KG1 (cell line): ENCODE measurements at regions not wholly inside any gene's neighbourhood (a gene's known extent, or its start where the extent isn't known, plus 50 kb on each side); places are given as distances from the start of the nearest gene placed in this dataset.
"Not testable (repeated sequence)": the region's sequence is repeated elsewhere in the genome, so short reads cannot be mapped to it uniquely, and the experiment has no call there.

ENCODE experiments used
- DNase-seq: peaks from one replicate; lab custom pipeline; 2025; lab: John Stamatoyannopoulos, UW

DNA sequence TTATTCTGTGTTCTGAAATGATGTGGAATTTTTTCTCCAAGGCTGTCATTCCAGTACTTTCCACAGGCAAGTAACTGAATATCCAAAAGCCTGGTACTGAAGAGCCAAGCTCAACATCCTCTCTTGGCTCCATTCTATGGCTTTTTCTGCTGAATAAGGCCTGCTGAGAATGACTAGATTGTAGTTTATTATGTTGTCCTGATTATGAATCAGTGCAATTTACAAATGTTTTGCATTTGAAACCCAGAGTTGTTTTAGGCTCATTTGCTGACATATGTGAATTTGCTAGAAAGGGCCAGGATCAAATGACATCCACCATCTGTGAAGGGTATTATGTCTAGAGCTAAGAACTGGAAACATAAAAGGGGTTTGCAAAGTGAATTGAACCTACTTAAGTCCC lies 596.6 kb downstream of the KCTD12 start:
- no peak for DNase-seq

DNA sequence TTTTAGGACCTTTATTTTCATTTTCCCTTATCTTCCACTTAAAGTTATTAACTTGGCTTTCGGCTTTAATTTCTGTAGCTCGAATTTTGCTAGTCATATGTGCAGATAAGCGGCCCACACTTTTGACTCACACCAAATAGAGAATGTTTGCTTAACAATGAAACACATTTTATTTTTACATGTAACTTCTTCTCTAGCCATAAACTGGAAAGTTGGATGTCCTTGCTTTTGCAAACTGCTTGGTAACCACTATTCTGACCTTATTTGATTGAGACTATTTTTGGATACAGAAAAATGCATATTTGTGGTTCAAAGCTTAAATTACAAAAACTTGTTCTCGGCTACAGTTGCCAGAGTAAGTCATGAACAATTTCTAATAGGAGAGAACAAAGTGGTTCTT lies 600.0 kb downstream of the KCTD12 start:
- DNase-seq: no peak

DNA sequence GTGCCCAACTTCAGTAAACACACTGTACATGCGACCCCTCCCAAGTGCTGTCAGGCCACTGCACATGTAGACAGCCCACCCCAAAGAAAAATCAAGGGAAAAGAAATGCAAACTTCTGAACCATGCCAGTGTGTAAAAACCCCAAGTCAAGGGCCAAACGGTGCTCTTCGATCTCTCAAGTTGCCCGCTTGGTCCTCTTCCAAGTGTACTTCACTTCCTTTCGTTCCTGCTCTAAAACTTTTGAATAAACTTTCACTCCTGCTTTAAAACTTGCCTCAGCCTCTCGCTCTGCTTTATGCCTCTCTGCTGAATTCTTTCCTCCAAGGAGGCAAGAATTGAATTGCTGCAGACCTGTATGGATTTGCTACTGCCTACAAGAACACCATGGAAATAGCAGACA lies 600.7 kb downstream of the KCTD12 start:
- no peak for DNase-seq

DNA sequence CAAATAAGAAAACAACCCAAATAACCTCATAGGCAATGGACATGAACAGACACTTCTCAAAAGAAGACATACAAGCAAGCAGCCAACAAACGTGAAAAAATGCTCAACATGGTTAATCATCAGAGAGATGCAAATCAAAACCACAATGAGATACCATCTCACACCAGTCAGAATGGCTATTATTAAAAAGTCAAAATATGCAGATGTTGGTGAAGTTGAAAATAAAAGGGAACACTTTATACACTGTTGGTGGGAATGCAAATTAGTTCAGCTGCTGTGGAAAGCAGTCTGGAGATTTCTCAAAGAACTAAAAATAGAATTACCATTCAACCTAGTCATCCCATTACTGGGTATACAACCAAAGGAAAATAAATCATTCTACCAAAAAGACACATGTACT lies 606.4 kb downstream of the KCTD12 start:
- not testable (repeated sequence) for DNase-seq

DNA sequence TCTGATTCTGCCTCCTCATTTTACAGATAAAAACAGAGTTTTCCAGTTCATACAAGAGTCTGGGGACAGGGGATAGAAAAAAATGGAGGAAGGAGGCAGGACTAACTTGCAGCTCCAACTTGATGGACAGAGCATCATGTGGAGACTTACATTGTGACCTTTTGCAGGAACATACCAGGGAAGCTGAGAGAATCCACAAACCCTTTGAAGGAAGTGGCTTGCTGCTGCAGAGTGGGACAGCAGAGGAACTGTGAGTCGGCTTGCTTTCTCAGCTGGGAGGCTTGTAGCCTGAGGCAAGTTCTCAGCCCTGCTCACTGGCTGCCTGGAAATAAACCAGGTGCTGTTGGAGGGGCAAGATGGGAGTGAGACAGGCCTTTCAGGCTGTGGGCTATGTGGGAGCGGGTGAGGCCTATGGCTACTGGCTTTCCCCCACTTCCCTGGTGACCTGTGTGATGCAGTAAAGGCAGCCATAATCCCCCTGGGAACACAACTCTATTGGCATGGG lies 614.4 kb downstream of the KCTD12 start:
- DNase-seq: no peak

DNA sequence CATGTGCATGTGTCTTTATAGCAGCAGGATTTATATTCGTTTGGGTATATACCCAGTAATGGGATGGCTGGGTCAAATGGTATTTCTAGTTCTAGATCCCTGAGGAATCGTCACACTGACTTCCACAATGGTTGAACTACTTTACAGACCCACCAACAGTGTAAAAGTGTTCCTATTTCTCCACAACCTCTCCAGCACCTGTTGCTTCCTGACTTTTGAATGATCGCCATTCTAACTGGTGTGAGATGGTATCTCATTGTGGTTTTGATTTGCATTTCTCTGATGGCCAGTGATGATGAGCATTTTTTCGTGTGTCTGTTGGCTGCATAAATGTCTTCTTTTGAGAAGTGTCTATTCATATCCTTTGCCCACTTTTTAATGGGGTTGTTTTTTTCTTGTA lies 617.9 kb downstream of the KCTD12 start:
- DNase-seq: not testable (repeated sequence)

DNA sequence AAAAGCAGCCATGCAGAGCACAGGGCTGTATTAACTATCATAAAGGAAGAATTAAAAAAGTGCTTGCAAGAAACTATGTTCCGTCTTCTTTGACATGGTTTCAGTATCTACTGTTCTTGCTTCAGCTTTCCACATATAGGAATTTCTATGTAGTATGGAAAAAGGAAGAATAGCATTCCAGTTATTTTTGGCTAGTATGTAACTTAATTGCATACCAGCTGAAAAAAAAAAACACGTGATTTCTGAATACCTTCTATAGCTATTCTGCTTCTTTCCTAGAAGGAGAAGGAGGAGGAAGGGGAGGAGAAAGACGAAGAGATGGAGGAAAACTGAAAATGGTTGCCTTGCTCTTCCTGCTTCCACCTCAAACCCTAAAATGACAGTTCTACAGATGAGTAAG lies 619.0 kb downstream of the KCTD12 start:
- DNase-seq: no peak

DNA sequence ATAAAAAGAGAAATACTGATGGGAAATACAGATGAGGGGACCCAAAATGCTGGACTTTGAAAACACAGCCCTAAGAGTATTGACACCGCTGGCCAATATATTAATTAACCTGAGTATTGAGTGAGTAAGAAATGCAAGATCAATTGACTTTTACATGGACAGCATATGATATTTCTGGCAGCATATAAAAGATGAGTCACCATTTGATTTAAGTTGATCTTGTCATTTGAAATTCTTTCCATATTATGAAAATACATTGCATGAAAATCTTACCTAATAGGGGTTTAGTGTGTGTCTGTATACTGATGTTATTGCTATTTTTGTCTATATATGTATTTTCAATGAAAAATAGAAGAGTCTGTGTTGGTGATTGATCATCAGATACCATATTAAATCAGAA lies 619.6 kb downstream of the KCTD12 start:
- DNase-seq: no peak

DNA sequence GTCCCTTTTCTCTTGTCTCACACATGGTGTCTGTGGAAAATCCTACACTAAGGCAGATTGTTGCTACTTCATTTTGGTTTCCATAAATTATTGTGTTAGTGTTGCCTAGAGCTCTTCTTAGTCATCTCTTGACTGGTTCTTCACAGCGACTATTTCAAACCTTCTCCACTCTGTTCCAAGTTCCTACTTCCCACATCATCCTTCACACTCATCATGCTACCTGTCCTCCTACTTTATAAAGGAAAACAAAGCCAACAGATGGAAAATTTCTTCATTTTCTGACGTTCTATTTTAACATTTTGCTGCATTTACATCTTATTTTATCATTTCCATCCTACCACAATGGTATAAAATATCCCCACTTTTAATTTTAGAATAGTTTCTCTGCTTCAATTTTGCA lies 614.1 kb downstream of the LMO7 start:
- no peak for DNase-seq

DNA sequence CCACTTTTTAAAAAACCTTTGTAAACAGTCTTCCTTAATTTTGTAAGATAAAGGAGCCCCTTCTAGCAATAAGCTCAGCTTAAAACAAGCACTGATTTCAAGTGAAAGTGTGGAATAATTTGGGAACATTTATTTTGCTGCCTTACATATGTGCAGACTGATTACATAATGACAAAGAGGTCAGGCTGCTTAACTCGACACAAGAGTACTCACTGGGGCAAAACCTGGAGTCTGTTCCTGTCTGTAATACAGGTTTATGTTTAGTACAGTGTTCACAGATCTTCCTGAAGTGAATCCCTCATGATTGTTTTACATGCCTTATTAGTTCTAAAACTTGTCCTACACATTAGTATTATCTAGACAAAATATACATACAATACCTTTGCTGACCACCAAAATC lies 609.8 kb downstream of the LMO7 start:
- DNase-seq: no peak

DNA sequence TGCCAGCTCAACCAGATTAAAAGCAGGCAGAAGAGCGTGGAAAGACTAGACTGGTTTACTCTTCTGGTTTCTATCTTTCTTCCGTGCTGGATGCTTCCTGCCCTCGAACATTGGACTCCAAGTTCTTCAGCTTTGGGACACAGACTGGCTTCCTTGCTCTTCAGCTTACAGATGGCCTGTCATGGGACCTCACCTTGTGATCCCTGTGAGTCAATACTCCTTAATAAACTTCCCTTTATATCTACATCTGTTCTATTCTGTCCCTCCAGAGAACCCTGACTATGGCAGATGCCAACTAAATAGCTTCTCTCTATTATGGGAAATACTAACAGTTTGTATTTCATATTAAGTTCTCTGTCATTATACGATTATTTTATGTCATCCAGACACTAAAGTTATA lies 609.1 kb downstream of the LMO7 start:
- DNase-seq: no peak

DNA sequence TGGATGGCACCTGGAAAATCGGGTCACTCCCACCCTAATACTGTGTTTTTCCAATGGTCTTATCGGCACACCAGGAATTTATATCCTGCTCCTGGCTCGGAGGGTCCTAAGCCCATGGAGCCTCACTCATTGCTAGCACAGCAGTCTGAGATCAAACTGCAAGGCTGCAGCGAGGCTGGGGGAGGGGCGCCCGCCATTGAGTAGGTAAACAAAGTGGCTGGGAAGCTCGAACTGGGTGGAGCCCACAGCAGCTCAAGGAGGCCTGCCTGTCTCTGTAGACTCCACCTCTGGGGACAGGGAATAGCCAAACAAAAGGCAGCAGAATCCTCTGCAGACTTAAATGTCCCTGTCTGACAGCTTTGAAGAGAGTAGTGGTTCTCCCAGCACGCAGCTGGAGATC lies 607.0 kb downstream of the LMO7 start:
- not testable (repeated sequence) for DNase-seq

DNA sequence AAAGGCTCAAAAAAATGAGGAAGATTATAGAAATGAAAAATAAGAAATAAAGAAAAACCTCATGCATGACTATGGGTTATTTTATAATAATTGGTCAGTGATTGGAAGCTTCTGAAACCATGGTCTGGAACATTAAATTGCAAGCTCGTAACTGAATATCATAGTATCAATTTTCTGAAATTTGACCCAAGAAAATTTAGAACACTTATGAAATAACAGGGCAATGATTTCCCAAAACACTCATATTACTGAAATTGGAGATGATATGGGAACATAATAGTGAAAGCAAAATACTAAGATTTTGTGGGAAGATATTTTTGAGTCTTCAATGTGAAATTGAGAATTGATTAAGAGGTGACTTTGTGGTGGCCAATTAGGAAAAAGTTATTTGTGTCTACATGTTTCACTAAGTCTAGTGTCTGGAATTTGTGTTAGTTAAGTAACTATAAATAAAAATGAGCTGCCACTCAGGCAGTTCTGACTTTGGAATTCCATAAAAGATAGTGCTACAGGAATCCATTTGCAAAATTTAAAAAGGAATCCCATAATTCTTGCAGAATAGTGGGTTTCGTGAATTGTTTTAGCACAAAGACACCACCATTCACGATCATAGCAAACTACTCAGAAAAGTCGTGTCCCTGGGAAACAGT lies 603.0 kb downstream of the LMO7 start:
- no peak for DNase-seq

DNA sequence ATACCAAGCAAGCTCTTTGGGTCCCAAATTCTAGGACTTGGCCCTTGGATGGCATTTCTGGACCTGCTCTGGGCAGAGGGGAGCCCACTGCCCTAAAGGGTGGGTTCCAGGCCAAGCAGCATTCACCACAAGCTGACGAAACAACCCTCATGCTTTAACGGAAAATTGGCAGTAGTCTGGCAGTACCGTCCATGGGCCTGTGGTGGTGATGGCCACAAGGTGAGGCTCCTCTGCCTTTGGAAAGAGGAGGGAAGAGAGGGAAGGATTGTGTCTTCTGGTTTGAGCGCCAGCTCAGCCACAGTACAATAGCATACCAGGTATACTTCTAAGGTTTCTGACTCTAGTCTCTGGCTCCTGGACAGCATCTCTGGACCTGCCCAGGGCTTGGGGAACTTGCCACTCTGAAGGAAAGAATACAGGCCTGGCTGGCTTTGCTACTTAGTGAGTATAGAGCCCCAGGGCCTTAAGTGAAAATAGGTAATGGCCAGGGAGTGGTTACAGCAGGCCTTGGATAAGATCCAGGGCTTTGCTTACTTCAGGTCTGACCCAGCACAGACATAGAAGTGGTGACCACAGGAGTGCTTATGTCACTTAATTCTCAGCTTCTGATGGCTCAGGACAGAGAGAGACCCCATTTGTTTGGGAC lies 595.5 kb downstream of the LMO7 start:
- no peak for DNase-seq

DNA sequence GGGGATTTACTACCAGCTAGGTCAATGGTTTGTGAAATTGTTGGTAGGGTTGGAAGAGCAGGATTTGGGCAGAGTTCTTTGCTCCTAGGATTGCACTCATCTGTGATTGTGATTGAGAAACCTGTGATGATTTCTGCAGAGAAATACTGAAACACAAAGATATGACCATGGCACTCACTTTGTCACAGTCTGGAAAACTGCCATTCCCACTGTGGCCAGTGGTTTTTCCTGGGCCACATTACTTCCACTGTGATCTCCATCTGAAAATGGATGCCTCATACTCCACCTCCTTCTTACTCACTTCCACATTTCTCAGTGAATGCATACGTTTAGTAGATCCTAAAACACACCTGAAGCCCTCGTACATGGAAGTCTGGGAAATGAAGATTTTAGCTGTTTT lies 593.2 kb downstream of the LMO7 start:
- DNase-seq: no peak

DNA sequence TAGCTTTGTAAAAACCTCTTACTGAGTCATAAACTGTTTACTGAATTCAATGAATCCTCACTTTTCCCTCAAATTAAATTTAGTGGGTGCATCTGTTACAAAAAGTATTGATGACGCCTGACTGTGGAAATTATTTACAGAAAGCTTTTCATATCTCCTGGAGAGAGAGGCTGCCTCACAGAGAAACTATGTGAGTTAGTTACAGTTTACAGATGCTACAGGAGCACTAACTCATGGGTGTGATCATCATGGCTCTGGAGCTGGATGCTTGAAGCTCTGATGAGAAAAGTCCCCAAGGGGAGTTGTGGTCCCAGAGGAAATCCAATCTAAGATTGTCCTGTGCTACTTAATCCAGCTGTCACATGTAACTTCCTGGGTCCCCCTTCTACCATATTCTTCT lies 590.8 kb downstream of the LMO7 start:
- DNase-seq: no peak

DNA sequence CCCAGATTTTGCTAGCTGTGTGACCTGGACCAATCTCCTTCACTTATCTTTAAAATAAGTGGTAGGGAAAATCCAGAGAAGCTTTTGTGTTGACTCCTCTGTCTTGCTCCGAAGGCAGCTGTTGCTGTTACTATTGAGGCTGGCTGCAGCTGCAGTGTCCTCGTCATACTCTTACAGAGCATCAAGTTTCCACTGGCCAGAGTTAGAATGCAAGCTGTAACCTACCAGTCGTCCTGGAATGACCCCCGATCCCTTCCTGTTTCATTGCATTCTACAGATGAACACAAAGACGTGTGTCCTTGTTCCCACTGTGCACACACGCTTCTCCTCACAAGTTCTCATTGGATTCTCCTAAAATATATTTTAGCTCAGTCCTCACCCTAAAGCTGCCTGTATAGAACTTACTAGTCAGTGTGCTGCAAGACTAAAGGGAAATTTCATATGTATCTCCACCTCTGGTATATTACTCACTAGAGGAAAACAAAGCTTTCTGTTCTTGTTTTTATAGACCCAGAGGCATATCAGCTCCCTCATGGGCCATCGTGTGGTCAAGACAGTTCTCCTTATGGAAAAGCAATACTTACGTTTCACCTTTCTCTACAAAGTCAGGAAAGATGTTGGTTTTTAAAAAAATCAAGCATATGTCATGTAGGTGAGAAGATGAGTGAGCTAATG lies 589.8 kb downstream of the LMO7 start:
- DNase-seq: no peak

DNA sequence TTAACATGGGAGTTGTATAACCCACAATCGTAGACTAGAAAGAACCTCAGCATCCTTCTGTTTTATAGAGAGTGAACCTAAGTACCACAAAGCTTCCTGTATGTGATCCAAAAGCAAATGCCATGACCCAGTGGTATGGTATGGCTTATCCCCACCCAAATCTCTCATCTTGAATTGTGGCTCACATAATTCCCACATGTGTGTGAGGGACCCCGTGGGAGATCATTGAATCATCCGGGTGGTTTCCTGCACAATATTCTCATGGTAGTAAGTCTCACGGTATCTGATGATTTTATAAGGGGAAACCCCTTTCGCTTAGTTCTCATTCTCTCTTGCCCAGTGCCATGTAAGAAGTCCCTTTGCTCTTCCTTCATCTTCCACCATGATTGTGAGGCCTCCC lies 587.9 kb downstream of the LMO7 start:
- DNase-seq: no peak

DNA sequence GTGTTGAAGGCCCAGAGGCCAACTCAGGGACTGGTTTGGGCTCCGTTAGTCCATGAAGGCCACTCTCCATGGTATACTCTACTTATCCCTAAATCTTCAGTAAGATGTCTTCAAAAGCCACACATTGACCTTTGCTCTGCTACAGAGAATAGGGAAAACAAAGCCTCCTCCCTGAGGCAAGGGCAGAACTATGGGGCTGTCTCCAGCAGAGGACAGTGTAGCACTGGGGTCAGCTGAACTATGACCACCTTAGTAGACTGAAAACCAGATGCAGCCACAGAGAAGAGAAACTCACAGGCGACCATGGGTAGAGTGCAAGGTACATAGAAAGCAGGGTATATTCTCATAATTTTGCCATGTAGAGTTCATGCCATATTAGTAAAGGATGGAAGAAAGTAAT lies 587.4 kb downstream of the LMO7 start:
- DNase-seq: no peak

DNA sequence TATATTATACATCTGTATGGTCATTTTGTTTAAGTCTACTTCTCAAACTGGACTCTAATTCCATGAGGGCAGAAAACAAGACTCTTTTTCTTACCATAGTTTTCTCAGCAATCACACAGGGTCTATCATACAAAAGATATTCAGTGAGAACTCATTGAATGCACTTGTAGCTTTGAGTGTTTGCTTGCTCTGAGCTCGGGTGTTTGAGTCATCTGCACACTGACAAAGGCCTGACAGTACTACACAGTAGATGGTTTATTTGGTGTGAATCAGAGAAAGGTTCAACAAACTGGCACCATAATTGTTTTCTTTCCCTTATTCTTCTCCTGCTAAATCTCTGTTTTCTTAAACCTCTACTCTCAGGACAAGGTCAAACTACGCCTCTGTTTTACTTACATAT lies 586.4 kb downstream of the LMO7 start:
- DNase-seq: no peak

DNA sequence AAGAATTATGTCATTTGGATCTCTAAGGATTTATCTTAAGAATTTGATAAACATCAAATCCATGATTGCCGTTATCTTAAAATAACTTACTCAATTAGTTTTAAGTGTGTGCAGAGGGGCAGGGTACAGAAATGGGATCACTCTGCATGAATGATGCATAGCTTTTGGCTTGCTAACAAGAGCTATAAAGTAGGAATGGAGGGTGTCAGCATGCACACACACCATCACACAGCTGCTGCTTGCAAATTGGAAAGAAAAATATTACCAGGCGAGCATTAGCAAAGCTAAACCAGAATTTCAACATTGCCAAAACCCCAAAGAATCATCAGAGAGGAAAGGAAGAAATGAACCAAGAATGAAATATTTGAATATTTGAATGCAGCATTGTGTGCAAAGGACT lies 580.6 kb downstream of the LMO7 start:
- DNase-seq: no peak

DNA sequence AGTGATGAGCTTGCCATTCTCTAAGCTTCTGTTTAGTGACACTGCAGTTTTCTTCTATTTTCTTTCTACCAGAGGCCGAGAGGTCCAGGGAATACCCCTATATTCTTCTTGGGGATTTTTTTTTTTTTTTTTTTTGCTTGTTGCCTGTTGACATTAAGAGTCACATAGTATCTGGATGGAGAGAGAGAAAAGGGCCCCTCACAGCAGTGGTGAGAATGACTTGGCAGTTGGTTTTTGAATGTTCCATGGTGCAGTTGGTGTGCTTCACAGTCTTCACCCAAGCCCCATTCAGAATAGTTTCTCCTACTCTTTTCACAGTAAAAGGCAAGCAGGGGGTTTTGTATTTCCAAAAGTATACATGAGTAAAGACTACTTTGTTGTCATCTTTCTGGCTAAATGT lies 577.9 kb downstream of the LMO7 start:
- DNase-seq: no peak

DNA sequence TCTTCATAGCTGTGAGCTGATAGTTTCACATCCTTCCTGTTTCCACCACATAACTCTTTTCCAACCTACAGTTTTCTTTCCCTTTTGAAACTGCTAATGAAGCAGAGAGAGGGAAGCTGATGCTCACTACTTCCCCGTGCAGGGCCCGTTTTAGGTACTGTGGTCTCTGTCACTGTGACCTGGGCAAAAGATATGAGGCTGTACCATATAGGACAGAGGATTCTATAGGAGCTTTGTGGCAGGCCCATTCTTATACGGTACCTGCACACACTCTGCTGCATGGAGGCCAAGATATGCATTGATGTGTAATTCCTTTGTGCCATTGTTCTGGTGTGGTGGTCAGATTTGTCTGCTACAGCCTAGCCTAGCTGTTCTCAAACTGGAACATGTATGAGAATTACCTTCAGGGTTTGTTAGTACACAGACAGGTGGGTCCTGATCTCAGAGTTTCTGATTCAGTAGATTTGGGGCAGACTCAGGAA lies 577.3 kb downstream of the LMO7 start:
- no peak for DNase-seq
